ENCODE measurements at regions not wholly inside any gene's neighbourhood (a gene's known extent, or its start where the extent isn't known, plus 50 kb on each side); places are given as distances from the start of the nearest gene placed in this dataset.
"Not testable (repeated sequence)": the region's sequence is repeated elsewhere in the genome, so short reads cannot be mapped to it uniquely, and the experiment has no call there.

DNA sequence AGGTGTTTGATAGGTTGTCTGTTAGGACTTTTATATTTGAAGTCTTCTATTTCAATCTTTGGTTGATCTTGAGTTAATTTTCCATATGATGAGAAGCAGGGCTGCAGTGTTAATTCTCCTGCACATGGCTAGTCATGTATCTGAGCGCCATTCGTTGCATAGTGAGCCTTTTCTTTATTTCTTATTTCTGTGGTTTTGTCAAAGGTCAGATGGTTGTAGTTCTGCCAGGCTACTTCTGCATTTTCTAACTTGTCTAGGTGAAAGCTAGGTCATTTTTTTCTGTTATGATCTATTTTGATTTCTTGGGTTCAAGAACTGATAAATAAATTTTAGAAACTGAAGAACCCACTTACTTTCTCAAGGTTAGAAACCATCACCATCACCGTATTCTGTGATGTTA is 56.7 kb downstream of the CCDC74A start:
- no peak for DNase-seq

DNA sequence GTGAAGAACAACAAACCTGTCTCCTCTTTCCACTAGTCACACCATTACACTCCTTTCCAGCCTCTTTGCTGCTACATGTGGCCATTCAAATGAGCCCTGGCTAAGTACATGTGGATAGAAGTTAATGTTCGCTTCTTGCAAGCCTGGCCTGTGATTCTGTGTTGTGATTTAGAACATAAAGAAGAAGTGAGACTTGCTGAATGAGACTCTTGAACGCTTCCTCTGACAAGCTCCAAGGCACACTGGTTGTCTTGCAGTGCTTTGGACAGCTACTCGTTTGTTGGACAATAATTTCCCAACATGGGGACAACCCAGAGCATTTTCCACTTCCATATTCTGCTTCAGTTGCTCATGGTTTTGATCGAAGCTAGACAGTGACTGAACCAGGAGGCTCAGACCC is 57.3 kb downstream of the CCDC74A start:
- DNase-seq: no peak

DNA sequence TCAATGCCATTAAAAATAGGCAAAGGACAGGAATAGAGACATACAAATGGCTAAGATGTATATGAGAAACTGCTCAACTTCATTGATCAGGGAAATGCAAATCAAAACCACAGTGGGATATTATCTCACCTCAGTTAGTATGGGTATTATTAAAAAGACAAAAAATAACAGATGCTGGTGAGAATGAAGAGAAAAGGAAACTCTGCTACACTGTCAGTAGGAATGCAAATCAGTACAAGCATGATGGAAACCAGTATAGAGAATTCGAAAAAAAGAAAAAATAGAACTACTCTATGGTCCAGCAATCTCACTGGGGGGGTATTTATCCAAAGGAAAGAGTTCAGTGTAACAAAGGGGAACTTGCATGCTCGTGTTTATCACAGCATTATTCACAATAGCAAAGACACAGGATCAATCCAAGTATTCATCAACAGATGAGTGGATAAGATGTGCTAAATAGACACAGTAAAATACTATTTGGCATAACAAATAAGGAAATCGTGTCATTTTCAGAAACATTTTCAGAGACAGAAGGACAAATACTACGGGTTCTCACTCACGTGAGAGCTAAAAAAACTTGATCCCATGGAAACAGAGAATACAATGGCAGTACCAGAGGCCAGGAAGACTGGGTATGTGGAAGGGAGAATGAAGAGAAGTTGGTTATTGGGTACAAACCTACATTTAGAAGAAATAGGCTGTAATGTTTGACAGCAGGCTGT is 60.6 kb downstream of the CCDC74A start:
- no peak for DNase-seq

DNA sequence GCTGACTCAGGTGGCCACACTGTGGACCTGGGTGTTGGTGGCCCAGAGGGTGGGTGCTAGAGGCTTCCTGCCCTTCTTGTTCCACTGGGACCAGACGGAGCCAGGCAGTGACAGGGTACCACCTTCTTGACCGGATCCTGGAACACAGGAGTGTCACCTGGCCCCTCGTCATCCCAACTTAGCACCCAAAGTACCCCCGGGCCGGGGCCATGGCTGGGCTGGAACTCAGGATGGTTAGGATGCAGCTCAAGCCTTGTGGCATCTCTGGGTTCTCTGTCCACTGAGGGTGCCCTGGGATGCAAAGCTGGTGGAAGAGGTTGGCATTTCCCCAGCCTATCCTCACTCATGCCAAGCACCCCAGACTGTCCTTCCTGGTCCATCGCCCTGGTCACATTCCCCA is 61.4 kb downstream of the CCDC74A start:
- not testable (repeated sequence) for DNase-seq

DNA sequence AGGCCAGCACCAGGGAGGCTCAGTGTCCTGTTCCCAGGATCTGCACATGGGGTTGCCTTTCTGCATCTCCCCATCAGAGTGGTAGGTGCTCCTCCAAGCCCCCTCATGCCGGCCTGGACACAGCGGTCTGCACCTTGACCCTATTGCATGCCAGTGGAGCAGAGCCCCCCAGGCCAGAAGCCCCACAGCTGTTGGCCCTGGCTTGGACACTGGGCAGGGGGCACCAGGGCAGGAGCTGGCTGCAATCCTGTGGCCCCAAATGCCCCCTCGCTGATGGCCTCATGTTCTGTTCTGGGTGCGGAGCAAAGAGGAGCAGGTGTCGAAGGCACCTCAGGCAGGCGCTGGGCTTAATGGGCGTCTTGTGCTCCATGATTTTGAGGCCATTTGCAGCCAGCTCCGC is 62.7 kb downstream of the CCDC74A start:
- no peak for DNase-seq

DNA sequence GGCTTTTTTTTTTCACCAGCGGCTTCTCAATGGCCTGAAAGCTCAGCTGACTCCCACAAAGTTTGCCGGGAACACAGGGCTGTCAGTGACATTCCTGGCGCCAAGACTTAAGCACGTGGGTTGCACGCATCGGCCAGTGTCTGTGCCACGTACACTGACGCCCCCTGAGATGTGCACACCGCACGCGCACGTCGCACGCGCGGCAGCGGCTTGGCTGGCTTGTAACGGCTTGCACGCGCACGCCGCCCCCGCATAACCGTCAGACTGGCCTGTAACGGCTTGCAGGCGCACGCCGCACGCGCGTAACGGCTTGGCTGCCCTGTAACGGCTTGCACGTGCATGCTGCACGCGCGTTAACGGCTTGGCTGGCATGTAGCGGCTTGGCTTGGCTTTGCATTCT is 63.2 kb downstream of the CCDC74A start:
- DNase-seq: no peak

DNA sequence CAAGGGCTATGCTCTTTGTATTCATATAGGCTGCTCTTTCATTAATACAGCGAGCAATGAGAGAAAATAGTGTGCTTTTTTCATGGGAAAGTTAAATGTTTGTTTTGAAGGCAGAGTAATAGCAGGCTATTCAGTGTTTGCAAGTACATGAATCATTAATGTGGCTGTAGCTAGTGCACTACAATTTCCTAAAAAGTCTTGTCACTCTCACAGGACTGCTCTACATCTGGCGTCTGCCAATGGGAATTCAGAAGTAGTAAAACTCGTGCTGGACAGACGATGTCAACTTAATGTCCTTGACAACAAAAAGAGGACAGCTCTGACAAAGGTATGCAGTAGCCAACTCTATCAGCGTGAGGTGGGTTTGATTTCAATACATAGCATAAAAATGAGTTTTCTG is 68.9 kb downstream of the CCDC74A start:
- DNase-seq: not testable (repeated sequence)

DNA sequence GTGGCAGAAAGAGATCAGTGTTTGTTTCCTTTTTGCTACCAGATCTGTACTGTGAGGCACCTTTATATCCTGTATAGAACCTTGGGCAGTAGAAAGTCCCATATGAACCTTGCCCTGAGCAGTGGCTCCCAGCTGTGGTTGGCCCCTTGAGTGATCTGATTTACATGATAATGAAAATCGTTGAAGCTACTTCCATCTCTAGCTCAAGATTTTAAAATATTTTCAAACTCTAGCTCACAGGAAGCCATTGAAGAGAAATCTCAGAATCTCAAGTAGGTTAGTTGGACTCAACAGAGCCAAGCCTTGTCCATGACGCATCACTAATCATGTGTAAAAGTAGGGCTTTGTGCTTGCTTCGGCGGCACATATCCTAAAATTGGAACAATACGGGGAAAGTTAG is 74.8 kb downstream of the CCDC74A start:
- DNase-seq: not testable (repeated sequence)

DNA sequence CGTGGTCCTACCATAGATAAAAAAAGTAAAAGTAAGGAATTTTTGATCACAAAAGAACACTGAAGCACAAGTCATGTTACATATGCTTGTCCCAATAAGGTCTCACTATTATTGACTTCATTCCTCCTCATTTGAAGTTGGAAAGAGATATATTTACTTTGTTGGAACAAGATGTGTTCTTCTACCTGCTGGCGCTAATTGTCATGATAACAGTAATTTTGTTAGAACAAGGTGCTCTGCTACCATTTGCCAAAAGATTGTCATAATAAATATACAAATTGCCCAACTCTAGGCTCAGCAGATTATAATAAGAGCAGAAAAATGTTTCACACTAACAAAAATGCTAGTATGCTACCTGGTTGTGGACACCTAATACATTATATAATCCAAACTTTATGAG is 77.0 kb downstream of the CCDC74A start:
- not testable (repeated sequence) for DNase-seq

DNA sequence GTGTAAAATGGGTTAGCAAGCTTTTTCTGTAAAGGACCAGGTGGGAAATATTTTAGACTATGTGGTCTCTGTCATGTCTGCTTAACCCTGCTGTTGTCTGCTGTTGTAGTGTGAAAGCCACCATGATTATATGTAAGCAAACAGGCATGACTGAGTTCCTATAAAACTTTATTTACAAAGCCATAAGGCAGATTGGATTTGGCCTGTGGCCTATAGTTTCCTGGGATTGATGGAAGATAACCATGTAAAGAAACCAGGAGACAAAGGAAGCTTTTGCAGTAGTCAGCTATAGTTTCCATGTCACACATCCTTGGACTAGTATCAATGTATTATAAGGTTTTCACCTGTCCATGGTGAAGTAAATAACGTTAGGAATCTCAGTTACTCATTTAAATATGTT is 78.7 kb downstream of the CCDC74A start:
- not testable (repeated sequence) for DNase-seq

DNA sequence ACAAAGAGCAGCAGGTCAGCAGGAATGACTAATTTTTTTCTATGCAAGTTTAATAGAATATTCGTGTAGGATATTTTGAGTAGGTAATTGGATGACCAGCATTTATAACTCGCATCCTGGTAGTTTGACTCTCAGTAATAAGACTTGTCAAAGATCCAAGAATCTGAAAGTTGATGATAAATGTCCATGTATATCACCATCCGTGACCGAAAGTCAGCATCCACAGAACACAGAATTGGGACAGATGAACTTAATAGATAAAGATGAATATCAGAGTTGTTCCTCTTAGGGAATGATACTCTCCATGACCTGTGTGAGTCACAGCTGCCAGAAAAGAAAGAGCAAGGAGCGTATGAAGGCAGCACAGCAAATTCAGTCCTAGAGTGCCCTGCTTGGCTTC is 79.4 kb downstream of the CCDC74A start:
- not testable (repeated sequence) for DNase-seq

DNA sequence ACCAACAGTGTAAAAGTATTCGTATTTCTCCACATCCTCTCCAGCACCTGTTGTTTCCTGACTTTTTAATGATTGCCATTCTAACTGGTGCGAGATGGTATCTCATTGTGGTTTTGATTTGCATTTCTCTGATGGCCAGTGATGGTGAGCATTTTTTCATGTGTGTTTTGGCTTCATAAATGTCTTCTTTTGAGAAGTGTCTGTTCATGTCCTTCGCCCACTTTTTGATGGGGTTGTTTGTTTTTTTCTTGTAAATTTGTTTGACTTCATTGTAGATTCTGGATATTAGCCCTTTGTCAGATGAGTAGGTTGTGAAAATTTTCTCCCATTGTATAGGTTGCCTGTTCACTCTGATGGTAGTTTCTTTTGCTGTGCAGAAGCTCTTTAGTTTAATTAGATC is 86.9 kb downstream of the CCDC74A start:
- not testable (repeated sequence) for DNase-seq

DNA sequence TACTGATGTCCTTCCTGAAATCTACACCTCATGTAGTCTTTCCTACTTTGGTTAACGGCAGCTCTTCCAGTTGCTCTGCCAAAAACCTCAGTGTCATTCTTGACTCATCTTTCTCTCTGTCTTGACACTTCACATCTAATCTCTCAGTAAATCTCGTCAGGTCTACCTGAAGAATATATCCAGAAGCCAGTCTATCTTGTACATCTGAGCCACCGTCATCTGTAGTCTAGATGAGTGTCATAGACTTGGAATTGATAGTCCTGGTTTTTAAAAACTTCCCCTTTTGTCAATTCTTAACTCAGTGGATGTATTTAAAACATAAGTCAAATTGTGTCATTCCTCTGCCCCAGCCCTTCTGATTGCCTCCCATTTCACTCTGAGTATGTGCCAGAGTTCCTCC is 90.6 kb downstream of the CCDC74A start:
- not testable (repeated sequence) for DNase-seq

DNA sequence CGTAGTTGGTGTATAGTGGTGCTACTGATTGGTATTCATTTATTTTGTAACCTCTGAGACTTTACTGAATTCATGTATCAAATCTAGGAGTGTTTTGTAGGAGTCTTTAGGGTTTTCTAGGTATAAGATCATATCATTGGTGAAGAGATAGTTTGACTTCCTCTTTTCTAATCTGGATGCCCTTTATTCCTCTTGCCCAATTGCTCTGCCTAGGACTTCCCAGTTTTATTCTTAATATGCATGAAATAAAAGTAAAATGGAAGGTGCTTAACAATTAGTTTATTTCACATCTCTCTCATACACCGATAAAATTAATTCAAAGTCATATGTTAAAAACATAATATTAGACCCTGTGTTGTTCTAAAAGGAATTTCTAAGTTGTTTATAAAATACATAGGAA is 95.2 kb downstream of the CCDC74A start:
- DNase-seq: not testable (repeated sequence)

DNA sequence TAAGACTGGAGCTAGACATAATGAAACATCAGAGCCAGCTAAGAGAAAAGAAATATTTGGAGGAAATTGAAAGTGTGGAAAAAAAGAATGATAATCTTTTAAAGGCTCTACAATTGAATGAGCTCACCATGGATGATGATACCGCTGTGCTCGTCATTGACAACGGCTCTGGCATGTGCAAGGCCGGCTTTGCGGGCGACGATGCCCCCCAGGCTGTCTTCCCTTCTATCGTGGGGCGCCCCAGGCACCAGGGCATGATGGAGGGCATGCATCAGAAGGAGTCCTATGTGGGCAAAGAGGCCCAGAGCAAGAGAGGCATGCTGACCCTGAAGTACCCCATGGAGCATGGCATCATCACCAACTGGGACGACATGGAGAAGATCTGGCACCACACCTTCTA is 98.3 kb downstream of the CCDC74A start:
- DNase-seq: not testable (repeated sequence)

DNA sequence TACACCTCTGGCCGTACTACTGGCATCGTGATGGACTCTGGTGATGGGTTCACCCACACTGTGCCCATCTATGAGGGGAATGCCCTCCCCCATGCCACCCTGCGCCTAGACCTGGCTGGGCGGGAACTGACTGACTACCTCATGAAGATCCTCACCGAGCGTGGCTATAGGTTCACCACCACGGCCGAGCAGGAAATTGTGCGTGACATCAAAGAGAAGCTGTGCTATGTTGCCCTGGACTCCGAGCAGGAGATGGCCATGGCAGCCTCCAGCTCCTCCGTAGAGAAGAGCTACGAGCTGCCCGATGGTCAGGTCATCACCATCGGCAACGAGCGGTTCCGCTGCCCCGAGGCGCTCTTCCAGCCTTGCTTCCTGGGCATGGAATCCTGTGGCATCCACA is 98.9 kb downstream of the CCDC74A start:
- DNase-seq: not testable (repeated sequence)

DNA sequence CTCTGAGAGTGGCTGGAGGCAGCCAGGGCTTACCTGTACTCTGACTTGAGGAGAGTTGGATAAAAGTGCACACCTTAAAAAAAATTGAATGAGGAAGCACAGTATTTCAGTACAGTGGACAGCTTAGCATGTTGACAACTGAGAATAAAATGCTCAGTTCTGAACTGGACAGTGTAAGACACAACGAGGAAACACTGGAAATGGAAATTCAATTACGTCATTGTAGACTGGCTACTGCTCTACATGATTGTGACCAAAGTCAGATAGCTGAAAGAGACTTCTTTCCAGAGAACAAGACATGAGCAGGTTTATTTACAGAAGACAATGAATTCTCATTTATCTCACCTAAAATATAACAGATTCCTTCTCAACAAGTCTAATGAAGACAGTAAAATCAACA is 100.1 kb downstream of the CCDC74A start:
- not testable (repeated sequence) for DNase-seq

DNA sequence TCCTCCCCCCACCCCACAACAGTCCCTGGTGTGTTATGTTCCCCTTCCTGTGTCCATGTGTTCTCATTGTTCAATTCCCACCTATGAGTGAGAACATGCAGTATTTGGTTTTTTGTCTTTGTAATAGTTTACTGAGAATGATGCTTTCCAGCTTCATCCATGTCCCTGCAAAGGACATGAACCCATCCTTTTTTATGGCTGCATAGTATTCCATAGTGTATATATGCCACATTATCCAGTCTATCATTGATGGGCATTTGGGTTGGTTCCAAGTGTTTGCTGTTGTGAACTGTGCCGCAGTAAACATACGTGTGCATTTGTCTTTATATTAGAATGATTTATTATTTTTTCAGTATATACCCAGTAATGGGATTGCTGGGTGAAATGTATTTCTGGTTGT is 104.0 kb downstream of the CCDC74A start:
- DNase-seq: not testable (repeated sequence)

DNA sequence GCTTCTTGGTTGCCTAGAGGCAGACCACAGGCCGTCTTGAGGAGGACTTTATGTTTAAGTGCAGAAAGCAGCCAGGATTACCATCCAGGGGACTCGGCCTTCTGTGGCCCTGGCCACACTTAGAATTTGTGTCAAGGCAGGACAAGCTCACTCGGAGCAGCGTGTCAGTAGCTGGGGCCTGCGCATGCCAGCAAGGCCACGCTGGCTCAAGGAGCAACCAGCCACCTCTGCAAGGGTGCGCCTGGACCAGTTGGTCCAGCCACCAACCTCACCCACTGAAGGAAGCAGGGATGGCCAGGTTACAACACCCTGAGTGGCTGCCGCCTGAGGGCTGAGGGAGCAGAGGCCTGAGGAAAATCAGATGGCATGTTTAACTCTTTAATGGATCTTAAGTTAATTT is 105.7 kb downstream of the CCDC74A start:
- not testable (repeated sequence) for DNase-seq

DNA sequence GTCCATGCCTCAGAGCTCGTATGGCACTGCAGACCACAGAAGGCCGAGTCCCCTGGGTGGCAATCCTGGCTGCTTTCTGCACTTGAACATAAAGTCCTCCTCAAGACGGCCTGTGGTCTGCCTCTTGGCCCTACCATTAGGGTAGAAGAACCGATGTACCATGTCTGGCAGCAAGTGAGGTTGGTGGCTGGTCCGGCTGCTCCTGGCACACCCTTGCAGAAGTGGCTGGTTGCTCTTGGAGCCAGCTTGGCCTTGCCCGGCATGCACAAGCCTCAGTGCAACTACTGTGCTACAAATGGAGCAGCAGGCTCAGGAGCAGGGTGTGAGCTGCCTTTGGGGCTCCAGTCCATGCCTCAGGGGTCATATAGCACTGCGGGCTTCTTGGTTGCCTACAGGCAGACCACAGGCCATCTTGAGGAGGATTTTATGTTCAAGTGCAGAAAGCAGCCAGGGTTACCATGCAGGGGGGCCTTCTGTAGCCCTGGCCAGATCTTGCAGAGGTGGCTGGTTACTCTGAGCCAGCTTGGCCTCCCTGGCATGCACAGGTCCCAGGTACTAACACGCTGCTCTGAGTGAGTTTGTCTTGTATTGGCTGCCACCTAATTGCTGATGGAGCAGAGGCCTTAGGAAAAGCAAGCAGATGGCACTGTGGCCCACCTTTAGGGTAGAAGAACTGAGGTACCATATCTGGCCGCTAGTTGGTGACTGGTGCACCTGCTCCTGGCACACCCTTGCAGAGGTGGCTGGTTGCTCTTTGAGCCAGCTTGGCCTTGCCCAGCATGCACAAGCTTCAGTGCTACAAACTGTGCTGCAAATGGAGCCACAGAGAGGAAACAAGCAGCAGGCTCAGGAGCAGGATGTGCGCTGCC is 106.4 kb downstream of the CCDC74A start:
- DNase-seq: not testable (repeated sequence)

DNA sequence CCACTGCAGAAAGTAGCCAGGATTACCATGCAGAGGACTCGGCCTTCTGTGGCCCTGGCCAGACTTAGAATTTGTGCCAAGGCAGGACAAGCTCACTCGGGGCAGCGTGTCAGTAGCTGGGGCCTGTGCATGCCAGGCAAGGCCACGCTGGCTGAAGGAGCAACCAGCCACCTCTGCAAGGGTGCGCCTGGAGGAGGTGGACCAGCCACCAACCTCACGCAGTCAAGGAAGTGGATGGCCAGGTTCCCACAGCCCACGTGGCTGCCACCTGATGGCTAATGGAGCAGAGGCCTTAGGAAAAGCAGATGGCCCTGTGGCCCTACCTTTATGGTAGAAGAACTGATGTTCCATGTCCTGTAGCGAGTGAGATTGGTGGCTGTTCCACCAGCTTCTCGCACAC is 107.9 kb downstream of the CCDC74A start:
- no peak for DNase-seq

DNA sequence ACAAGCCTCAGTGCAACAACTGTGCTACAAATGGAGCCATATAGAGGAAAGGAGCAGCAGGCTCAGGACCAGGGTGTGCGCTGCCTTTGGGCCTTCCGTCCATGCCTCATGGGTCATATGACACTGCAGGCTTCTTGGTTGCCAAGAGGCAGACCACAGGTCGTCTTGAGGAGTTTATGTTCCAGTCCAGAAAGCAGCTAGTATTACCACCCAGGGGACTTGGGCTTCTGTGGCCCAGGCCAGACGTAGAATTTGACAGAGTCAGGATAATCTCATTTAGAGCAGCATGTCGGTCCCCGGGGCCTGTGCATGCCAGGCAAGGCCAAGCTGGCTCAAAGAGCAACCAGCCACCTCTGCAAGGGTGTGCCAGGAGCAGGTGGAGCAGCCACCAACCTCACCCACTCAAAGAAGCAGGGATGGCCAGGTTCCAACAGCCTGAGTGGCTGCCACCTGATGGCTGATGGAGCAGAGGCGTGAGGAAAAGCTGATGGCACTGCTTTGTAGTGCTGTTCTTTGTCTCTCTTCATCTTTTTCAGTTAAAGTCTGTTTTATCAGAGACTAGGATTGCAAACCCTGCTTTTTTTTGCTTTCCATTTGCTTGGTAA is 109.1 kb downstream of the CCDC74A start:
- peak; percentile 48 for DNase-seq

DNA sequence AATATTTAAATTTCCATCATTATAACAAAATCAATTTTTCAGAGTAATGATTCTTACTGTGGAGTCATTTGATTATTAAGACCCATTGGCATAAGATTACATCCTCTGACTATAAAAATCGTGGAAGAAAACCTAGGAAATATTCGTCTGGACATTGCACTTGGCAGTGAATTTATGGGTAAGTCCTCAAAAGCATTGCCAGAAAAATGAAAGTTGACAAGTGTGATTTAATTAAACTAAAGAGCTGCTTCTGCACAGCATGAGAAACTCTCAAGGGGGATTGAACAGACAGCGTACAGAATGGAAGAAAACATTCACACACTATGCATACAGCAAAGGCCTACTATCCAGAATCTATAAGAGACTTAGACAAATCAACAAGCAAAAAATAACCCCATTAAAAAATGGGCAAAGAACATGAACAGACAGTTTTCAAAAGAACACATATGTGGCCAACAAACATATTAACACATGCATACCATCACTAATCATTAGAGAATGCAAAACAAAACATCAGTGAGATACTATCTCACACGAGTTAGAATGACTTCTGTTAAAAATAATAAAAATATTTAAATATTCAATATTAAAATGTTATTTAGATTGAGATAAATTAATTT is 111.4 kb downstream of the CCDC74A start:
- not testable (repeated sequence) for DNase-seq
